ENCODE measurements at regions not wholly inside any gene's neighbourhood (a gene's known extent, or its start where the extent isn't known, plus 50 kb on each side); places are given as distances from the start of the nearest gene placed in this dataset.

GRCh38 chr12:92445253-92446082 lies 257.3 kb upstream of the PLEKHG7 start:
- H3K4me1 Mint-ChIP-seq (ENCODE audit: unreplicated experiment), result no peaks in the 10 kb centered on the region
- H3K36me3 Mint-ChIP-seq (ENCODE audit: low read depth, unreplicated experiment), result no peaks in the 10 kb centered on the region
- H3K9me3 Mint-ChIP-seq (ENCODE audit: unreplicated experiment), result no peaks in the 10 kb centered on the region
- H3K27me3 Mint-ChIP-seq (ENCODE audit: unreplicated experiment), result peaks cover 2% of the 10 kb centered on the region
- TF ChIP-seq CTCF (IDR thresholded peaks at IDR 0.05; ENCODE audit: unreplicated experiment), result no peak
- no peak for DNase-seq (ENCODE audit: low spot score)
- no peak overlapping the region for H3K4me3 Mint-ChIP-seq (ENCODE audit: unreplicated experiment)
- H3K27ac Mint-ChIP-seq (ENCODE audit: unreplicated experiment), result no peak overlapping the region

GRCh38 chr12:92444763-92445162 lies 258.0 kb upstream of the PLEKHG7 start:
- H3K27ac Mint-ChIP-seq (ENCODE audit: unreplicated experiment), result no peak overlapping the region
- H3K27me3 Mint-ChIP-seq (ENCODE audit: unreplicated experiment), result peaks cover 2% of the 10 kb centered on the region
- no peaks in the 10 kb centered on the region for H3K9me3 Mint-ChIP-seq (ENCODE audit: unreplicated experiment)
- no peak for TF ChIP-seq CTCF (IDR thresholded peaks at IDR 0.05; ENCODE audit: unreplicated experiment)
- H3K4me1 Mint-ChIP-seq (ENCODE audit: unreplicated experiment), result no peaks in the 10 kb centered on the region
- no peaks in the 10 kb centered on the region for H3K36me3 Mint-ChIP-seq (ENCODE audit: low read depth, unreplicated experiment)
- H3K4me3 Mint-ChIP-seq (ENCODE audit: unreplicated experiment), result no peak overlapping the region
- no peak for DNase-seq (ENCODE audit: low spot score)

GRCh38 chr12:92442782-92443181 lies 260.0 kb upstream of the PLEKHG7 start:
- Mint-ChIP-seq H3K36me3 (ENCODE audit: low read depth, unreplicated experiment) (no peaks in the 10 kb centered on the region), H3K9me3 (ENCODE audit: unreplicated experiment) (no peaks in the 10 kb centered on the region), H3K4me1 (ENCODE audit: unreplicated experiment) (no peaks in the 10 kb centered on the region), H3K27me3 (ENCODE audit: unreplicated experiment) (peaks cover 2% of the 10 kb centered on the region), H3K4me3 (ENCODE audit: unreplicated experiment) (no peak overlapping the region), H3K27ac (ENCODE audit: unreplicated experiment) (no peak overlapping the region)
- TF ChIP-seq CTCF (IDR thresholded peaks at IDR 0.05; ENCODE audit: unreplicated experiment), result no peak
- DNase-seq (ENCODE audit: low spot score), result no peak

GRCh38 chr12:92440072-92440471 lies 262.7 kb upstream of the PLEKHG7 start:
- Mint-ChIP-seq H3K9me3 (ENCODE audit: unreplicated experiment) (no peaks in the 10 kb centered on the region), H3K4me1 (ENCODE audit: unreplicated experiment) (no peaks in the 10 kb centered on the region), H3K27me3 (ENCODE audit: unreplicated experiment) (peaks cover 2% of the 10 kb centered on the region), H3K36me3 (ENCODE audit: low read depth, unreplicated experiment) (no peaks in the 10 kb centered on the region), H3K4me3 (ENCODE audit: unreplicated experiment) (no peak overlapping the region), H3K27ac (ENCODE audit: unreplicated experiment) (no peak overlapping the region)
- DNase-seq (ENCODE audit: low spot score), result no peak
- TF ChIP-seq CTCF (IDR thresholded peaks at IDR 0.05; ENCODE audit: unreplicated experiment), result no peak

- no peak for TF ChIP-seq CTCF (IDR thresholded peaks at IDR 0.05; ENCODE audit: unreplicated experiment)
- Mint-ChIP-seq H3K36me3 (ENCODE audit: low read depth, unreplicated experiment) (no peaks in the 10 kb centered on the region), H3K4me3 (ENCODE audit: unreplicated experiment) (no peak overlapping the region), H3K9me3 (ENCODE audit: unreplicated experiment) (no peaks in the 10 kb centered on the region), H3K4me1 (ENCODE audit: unreplicated experiment) (no peaks in the 10 kb centered on the region), H3K27me3 (ENCODE audit: unreplicated experiment) (peaks cover 2% of the 10 kb centered on the region), H3K27ac (ENCODE audit: unreplicated experiment) (no peak overlapping the region)
- DNase-seq (ENCODE audit: low spot score), result no peak
Measured at GRCh38 chr12:92439420-92439805, 263.4 kb upstream of the PLEKHG7 start.
